Fibroblast of upper back skin (primary cell): ENCODE measurements at regions not wholly inside any gene's neighbourhood (a gene's known extent, or its start where the extent isn't known, plus 50 kb on each side); places are given as distances from the start of the nearest gene placed in this dataset.

ENCODE experiments used
- DNase-seq: peaks from one replicate; pipeline ENCODE4 v3.0.0-alpha.2; 2013

DNA sequence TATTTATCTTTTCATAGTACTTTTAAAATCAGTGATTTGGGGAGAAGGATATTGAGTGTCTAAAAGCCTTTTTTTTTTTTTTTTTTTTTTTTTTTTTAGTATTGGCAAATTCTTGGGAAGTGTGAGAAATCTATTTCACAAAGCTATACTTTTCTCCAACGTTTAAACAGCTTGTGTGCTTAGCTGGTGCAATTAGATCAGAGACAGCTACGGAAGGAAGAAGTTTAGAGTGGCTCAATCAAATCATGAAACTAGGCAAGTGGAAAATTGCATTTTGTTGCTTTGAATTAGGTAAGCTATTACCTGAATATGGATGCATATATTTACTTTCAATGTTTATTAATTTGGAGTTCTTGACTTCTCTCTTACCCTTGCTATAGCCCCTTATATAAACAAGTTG, 1001.9 kb downstream of the PDHA2 start:
- no peak for DNase-seq

DNA sequence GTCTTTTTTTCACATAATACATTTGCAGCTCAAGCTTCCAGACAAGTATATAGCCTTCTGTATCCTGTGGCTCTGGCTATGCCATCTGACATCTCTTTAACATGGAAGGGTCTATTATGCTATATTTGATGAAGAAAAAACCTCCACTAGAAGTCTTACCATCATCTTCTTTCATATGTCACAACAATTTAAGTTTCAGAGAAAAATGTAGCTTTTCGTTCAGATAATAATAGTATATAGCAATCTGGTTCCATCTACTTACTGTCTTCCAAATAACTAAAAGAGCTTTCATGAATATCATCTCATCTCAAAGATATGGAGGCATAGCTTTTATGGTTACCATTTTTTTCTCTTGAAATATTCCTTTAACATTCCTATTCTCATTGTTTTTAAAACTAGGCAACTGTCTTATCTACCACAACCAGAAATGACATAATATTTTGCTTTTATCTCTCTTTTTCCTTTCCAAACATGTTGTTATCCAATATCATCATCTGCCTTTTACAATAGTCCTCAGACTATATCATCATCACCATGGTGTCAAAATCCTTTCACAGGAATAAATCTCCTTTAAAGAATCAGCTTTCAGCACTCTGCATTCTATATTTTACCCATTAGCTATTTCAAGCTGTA, 1005.1 kb downstream of the PDHA2 start:
- no peak for DNase-seq

DNA sequence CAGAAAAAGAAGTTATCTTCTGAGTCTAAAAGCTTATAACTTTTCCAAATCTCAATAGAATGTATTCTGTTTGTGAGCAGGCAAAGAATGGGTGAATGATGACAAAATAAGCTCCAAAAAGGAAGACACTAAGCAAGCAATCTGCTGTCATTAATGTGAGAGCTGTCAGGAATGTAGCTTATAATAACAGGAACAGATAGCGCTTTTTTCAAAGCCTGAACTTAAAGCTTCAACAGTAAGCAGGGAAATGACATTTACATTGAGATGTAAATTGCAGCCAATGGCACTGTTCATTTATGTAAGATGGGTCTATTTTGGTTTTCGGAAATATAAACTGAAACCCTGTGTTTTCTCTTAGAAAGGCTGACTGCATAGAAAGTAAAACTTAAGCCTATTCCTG, 1005.9 kb downstream of the PDHA2 start:
- no peak for DNase-seq

DNA sequence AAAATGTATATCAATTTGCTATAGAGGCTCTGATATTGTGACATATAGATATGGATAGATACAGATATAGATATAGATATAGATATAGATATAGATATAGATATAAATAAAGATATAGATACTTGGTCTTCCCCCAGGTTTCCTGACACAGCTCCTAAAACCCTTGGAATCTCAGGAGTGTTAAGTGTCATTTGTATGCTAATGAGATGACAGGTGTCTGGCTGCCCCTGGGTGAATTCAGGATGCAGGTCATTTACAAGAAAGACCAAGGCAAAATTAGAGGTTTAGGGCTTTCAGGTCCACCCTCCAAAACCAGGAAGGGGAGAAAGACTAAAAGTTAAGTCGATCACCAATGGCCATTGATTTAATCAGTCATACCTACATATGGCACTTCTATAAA, 1034.8 kb downstream of the PDHA2 start:
- DNase-seq = no peak

DNA sequence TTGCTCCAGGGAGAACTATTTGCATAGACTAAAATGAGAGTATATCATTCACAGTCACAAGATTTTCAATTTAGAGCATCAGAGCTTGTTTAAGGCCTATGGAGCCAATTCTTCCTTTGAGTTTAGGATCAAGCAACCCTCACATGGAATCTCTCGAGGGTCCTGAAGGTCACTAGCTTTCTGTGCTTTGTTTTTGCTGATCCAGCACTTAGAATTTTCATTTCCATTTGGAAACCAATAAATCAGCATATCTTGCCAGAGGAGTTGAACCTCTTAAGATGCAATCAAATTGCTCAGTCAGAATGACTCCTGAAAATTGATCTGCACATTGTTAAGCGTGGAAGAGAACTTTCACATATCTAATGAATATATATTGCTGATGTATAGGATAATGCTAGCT, 1039.6 kb downstream of the PDHA2 start:
- no peak for DNase-seq

DNA sequence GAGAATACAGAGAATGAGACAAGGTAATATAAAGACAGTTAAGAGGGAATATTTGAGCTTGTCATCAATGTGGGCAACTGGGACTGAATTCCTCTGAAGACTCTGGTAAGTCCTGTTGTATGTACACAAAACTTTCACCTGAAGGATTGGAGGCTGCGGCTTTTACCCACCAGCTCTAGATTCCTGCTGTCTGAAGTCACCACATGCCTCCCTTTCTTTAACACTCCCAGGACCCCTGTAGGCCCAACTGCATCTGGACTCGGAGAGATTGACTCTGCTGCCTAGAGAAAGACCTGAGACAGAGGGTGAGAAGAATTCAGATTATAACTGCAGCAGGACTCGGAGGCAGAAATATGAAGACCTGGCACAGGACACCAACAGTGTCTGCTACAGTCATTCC, 1048.0 kb downstream of the PDHA2 start:
- DNase-seq = no peak

DNA sequence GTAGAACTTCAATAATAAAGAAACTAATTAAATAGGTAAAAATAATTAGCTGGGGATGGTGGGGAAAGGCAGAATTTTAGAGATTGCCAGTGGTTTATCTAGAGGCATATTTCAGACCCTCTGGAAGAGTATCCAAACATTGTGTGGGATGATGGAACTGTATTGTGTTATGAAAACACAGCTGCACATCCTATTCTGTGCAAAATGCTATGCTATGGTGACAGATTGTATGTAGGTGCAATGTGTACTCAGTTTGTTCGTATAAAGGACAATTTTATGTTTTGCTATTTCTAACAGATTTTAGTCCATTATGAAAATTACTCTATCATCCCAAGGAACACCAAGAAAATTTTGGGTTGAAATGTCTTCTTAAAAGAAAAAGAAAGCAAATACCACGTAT, 1054.7 kb downstream of the PDHA2 start:
- no peak for DNase-seq

DNA sequence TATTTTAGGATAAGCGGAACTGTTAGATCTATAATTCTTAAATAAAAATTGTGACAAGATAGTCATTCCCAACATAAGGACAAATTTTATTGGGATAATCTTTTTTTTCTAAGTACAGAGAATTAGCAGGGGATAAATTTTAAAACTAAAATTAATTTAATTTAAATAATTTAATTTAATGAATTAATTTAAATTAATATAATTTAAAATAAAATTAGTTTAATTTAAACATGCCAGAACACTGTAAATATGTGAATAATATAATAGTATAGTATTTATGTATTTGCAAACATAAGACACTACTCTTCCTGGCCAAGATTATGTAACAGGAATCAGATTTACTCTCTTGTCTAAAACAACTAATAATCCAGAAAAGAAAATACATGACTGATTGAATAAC, 1055.9 kb downstream of the PDHA2 start:
- no peak for DNase-seq

DNA sequence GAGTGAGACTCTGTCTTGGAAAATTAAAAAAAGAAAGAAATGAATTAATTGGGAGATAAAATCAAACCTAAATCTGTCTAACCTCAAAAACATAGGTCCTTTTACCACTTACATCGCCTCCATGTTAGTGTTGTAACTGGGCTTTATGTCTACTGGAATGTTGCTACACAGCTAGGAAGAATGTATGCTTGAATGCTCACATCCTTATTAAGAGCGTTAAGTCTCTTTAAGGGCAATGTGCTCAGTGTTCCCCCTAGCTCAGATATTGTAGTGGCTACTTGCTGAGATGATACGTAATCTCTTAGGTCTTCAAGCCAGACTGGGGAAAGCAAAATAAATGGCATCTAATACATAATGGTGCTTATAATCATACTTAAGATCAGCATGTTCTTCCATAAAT, 1072.8 kb downstream of the PDHA2 start:
- no peak for DNase-seq

DNA sequence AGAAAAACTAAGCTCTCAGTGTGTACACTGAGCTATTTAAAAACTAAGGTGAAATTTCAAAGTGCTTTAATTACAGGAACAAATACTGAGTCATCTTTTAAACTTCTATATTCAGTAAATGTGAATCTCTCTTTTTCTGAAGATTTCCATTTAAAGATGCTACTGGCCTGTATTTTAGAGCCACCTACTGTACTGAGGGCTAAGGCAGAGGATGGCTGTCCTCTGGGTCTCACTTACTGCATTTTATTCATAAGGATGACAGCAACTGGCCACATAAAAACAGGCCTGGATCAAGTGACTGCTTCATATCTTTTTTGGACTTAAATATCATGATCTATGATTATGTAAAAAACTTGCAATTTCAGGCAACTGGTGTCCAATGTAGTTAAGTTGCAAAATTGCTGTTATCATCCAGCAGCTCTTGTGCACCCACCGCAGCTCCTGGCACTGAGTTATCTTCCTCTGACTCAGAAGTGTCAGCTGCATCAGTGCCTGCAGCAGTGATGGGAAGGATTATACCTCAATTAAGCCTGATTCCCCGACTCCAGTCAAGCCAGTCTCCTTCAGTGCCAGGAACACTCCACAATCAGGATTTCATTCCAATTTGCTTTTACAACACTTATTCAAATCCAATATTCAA, 1073.7 kb downstream of the PDHA2 start:
- no peak for DNase-seq

DNA sequence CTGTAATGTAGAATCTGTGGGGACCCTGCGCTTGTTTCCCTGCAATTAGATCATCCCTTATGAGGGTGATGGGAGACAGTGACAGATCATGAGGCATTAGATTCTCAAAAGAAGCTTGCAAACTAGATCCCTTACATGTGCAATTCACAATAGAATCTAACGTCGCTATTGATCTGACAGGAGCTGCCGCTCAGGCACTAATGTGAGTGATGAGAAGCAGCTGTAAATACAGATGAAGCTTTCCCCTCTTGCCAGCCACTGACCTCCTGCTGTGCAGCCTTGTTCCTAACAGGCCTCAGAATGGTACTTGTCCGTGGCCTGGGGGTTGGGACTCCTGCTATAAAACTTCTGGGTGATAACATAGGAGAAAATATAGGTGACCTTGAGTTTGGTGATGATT, 1076.8 kb downstream of the PDHA2 start:
- no peak for DNase-seq

DNA sequence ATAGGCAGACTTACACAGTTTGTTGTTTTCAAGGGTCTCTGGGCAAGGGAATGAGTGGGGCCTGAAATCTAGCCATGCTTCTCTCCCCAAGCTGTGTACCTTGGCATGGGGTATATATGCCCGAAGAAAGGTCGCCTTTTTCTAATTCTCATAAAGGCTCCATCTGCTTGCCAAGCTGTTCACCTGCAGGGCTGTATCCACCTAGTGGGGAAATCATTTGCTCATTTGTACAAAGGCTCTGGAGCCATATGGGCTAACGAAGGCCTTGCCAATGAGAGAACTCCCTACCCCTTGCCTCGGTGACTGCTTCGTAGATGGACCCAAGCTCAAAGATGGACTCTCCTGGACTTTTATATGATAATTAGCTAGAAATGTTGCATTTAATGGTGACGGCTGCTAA, 1097.0 kb downstream of the PDHA2 start:
- DNase-seq = no peak

DNA sequence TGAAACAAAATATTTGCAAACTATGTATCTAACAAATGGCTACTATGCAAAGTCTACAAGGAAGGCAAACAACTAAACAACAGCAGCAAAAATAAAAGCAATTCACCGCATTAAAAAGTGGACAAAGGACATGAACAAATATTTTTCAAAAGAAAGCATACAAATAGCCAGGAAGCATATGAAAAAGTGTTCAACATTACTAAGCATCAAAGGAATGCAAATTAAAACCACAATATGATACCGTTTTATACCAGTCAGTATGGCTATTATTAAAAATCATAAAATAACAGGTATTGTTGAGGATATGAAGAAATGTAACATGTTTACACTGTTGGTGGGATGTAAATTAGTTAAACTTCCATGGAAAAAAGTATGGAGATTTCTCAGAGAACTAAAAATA, 1106.7 kb downstream of the PDHA2 start:
- DNase-seq = no peak

DNA sequence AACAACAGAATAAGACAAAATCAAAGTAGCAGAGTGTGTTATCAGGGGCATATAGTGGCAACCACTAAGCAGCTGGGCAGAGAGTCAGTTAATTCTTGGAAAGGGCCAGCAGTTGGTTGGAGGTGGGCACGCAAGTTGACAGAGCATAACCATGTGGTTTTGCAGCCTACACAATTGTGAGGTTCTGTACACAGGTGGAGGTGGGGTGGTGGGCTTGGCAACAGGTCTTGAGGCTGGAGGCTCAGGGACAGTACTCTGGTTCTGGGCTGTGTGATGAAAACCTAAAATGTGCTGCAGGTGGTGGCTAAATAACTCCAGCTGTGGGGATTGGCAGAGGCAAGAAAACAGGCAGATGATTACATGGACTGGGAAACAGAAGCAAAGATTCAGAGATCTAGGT, 1112.7 kb downstream of the PDHA2 start:
- DNase-seq = no peak

DNA sequence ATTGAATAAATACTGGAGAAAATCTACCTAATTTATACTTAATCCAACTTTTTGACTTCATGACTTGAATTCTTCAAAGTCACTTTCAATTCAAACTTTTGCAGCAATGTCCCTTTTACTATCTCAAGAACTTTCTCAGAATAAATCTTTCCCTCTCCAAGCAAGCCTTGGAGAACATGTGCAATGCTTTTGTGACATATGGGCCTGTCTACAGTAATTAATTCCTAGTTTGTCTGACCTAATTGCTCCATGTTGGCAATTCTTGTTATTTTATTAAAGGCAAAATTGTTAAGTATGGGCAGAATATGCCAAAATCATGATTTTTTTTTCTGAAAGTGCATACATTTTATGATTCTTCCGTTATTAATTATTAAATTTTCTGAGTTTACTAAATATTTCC, 1115.3 kb downstream of the PDHA2 start:
- no peak for DNase-seq

DNA sequence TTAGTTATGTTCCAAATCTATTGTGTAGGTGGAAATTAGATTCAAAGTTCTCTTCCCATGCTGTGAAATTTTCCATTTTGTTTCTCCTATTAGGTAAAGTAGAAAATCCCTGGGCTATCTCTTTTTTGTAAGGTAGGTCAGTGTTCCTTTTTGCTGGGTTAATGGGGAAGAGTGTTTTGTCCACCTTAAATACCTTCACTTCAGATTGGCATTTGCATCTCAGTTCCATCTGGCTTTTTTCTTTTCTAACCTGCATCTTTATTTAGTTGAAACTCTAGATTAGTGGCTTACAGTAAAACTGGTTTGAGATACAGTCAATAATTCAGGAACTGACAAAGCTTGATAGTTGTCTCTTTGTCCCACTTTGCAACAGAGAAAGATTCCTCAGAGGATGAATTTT, 1115.8 kb downstream of the PDHA2 start:
- DNase-seq = no peak

DNA sequence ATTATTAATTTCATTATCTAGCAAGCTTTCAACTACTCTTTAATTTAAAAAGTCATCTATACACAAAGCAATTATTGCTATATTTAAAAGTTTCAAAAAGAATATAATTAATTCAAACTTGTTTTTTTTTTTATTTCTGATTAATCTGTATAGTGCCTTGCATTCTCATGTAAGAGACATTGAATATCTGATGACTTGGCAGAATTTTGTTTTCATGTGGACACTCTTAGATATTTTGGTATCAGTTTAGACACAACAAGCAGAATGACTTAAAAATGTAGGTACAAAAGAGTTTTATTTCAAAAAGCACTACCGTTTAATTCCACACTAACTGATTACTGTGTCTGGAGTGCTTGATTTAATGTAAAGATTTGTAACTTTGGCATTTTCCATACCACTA, 1129.6 kb downstream of the PDHA2 start:
- no peak for DNase-seq

DNA sequence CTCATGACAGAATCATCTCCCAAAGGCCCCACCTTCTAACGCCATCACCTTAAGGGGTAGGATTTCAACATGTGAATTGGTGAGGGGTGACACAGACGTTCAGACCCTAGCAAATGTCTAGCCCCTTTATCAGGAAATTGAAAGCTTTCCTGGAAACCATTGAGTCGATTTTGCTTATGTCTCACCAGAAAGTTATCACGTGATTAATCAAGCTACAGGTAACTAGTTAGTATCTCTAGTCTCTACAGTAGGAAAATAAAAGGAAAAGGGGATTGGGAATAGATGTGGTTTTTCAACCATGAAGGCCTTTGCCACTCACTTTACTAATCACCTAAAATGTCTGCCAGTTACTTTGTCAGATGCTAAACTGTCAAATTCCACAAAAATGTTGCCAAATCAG, 1133.0 kb downstream of the PDHA2 start:
- no peak for DNase-seq

DNA sequence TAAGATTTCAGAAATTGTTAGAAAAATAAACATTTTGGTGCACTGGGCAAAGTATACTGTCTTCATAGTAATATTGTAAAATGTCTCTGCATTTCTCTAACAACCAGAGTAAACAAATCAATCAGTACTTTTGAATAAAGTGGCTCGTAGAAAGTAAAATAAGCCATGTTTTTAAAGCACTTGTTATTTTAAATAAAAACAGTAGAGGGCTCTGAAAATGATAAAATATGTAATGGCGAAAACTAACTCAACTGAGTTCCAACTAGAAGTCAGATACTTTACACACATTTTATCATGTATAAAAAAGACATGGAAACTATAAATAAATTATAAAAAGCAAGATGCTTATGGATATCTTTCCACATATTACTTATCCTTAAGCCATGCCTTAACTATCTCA, 1134.4 kb downstream of the PDHA2 start:
- no peak for DNase-seq

DNA sequence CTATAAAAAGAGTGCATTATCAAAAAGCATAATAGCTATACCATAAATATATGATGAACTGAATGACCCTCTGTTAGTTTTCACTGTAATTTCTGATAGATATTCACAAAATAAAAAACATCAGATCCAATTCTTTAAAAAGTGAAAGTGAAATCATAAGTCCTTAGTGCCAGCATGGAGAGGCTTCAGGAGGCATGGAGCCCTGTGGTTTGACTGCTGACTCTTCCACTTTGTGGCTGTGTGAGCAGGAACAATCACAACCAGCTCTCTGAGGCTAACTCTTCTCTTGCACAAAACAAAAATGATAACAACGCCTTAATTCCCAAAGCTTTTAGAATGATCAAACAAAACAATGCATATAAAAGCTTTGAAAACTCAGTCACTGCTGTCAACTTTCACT, 1143.9 kb downstream of the PDHA2 start:
- DNase-seq = no peak

DNA sequence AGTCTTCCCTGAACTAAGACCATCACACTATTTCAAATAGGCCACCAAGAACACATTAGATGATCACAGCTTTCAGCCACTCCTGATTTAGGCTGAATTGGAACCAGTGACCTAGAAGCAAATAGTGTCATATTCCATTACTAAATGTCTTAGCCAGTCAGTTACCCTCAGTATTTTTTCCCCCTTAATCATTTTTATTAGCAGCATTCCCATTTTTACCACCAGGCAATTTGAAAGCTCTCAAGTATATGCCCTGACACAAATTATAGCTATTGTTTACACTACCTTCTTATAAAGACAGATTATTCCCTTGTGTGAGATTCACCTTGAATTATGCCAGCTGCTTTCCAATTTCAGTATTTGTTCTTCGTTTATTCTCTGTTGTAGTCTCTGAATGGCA, 1146.9 kb downstream of the PDHA2 start:
- DNase-seq = no peak

DNA sequence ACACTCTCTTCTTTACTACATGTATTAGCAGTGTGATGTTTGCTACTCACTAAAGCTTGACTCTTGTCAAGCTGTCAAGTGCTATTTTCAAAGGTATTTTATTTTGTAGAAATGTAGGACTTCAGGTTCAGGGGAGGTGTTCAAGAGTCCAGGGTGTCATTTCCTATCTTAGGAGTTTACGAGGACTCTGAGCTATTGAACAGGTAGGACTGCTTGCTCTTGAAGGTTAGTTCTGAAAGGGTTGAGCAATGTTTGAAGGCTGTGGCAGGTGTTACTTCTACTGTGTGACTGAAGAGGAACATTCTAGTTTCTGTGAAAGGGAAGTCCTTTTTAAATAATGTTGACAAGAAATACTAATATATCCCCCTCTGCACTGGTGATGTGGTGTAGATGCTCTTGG, 1151.2 kb downstream of the PDHA2 start:
- DNase-seq = no peak

DNA sequence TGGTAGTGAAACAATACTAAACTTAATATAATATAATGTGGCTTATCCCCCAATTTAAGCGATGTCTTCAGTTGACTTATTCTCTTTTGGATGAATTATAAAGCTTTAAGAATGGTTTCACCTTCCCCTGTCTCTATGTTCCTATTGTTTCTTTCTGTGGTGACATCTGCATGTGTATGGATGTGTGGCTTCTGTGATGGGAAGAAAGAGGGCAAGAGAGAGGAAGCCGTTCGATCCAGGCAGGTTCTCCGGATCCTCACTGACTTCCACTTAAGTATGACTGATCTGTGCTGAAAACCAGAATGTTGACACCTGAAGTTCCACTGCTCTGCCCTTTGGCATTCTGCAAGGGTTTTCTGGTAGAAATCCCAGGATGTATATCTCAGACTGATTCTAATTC, 1150.8 kb downstream of the STPG2 start:
- no peak for DNase-seq

DNA sequence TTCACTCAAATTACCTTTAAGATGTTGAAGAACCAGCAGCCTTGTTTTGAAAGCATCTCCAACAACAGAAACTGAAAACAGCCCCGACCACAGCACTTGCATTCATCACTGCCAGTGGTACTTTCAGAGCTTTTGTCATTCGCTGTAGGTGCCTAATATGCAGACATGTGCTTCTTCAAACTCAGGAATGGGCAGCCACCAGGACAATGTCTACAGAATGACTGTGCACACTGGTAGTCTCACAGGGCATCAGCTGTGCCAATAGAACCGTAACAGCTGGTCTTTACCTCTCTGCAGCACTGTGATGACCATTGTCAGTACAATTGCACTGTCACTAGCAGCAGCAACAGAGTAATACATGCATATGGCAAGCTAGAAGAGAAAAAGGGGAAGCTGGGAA, 1149.7 kb downstream of the STPG2 start:
- no peak for DNase-seq

DNA sequence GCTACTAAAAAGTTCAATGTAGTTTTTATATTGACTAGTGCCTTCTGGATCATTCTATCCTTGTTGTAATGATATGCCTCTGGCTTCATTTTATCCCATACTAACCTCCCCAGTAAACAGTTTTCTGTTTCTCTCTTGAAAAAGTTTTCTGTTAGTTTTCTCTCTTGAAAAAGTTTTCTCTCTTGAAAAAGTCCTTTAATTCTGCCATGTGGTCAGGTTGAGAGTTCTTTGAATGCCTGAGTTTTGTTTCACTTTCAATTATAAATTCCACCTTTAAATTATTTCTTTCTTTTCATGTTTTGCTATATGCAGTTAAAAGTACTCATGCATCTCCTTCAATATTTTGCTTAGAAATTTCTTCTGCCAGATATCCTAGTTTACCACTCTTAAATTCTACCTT, 1139.6 kb downstream of the STPG2 start:
- DNase-seq = no peak
